GM12872 (cell line): ENCODE measurements at regions not wholly inside any gene's neighbourhood (a gene's known extent, or its start where the extent isn't known, plus 50 kb on each side); places are given as distances from the start of the nearest gene placed in this dataset.

Source experiments
- TF ChIP-seq, protein P1 (sequence below): IDR thresholded peaks from 3 replicates; pipeline ENCODE4 v1.5.1; 2011; ENCODE audit warnings: low read depth, mild to moderate bottlenecking, low read length, moderate library complexity; ENCODE audit not compliant: insufficient read depth

DNA sequence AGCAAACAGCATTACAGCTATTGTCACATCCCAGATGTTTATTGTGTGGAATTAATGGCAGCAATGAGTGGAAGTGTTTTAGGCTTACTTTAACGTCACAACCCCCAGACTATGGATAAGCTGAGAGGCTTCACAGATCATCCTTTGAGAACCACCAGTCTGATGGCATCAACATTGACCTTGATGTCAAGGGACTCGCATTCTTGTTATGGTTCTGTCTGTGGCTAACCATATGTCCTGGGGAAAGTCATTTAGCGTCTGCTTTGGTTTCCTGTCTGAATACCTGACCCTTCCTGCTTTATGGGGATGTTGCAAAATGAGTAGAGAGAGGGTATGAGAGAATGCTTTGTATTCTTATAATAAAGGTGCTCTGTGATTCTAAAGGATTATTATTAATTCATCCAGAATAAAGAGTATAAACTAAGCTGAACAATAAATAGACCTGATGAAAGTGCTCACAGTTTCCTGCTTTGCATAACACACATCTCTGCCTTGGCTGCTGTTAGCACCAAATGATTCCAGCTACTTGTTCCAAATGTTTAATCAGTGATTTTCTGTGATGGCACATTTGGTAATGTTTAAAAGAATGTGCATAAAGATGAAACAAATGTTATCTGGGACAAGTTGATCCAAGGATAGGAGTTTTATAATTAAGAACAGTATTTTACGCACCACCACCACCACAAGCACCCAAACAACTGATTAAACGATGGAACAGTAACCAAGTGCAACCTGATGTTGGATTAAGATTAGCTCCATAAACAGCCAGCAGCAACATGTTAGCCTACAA lies 116.9 kb upstream of the LRIG3 start:
- TF ChIP-seq, protein P1, sequence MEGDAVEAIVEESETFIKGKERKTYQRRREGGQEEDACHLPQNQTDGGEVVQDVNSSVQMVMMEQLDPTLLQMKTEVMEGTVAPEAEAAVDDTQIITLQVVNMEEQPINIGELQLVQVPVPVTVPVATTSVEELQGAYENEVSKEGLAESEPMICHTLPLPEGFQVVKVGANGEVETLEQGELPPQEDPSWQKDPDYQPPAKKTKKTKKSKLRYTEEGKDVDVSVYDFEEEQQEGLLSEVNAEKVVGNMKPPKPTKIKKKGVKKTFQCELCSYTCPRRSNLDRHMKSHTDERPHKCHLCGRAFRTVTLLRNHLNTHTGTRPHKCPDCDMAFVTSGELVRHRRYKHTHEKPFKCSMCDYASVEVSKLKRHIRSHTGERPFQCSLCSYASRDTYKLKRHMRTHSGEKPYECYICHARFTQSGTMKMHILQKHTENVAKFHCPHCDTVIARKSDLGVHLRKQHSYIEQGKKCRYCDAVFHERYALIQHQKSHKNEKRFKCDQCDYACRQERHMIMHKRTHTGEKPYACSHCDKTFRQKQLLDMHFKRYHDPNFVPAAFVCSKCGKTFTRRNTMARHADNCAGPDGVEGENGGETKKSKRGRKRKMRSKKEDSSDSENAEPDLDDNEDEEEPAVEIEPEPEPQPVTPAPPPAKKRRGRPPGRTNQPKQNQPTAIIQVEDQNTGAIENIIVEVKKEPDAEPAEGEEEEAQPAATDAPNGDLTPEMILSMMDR = no peak

DNA sequence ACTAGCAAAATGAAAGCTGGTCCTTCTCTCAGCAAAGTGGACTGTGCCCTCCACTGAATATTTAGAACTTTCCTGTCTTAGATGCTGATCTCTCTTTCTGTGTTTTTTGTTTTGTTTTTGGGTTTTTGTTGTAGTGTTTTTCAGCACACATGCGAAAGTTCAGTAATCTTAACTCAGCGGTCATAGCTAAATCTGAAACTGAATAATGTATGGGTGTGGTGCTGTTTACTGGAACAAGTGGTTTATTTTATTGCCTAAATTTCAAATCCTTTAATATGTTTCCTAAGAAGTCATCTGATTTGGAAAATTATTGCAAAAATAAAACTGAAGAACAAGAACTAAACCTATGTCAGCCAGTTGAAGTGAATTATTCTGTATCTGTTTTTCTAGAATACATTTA lies 116.0 kb upstream of the LRIG3 start:
- TF ChIP-seq, protein P1 = no peak

DNA sequence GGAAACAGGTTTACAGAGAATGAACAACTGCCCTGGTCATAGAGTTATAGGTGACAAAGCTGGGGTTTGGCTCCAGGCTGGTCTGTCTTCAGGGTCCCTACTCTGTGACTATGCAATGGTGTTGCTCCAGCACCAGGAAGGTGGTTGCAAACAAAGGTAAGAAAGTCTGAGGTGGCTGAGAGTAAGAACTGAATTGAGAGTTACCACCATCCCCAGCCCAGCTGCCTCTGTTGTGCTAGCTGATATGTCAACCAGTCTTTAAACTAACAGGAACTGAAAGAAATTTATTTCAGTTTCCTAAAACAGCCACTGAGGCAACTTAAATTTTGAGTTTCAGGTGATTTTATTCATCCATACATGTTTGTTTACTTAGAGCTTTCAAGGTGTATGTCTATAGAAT lies 111.0 kb upstream of the LRIG3 start:
- TF ChIP-seq, protein P1 = no peak

DNA sequence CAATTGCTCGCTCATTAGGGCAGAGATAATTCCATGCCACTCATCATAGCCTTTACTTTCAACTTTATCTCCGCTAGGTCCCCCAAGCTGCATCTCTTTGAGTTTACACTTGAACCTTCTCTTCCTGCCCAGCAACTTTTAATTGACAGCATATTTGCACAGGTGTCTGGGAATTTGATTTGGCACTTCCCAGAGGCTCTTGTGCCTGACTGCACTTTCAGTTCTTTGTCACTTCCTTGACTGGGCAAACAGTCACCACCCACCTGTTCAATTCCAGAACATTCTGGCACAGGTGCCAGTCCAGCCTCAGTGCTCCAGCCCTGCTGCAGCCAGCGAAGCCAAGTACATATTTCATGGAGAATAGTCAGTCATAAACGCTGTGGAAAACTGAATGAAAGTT lies 110.1 kb upstream of the LRIG3 start:
- TF ChIP-seq, protein P1 = no peak

DNA sequence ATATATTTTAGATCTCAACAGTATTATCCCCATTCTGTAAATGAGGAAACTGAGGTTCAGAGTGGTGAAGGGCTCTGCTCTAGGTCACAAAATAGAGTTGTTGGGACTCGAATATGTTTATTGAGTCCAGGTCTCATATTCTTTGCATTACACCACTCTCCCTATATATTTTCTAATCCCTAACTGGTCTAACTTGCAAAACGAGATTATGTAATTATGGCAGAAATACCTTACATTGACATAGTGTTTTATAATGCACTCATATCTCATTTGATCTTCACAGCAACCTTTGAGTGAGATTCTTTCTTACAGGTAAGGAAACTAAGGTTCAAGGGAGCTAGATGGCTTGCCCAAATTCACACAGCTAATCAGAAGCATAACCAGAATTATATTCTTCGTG lies 106.9 kb upstream of the LRIG3 start:
- TF ChIP-seq, protein P1 = no peak

DNA sequence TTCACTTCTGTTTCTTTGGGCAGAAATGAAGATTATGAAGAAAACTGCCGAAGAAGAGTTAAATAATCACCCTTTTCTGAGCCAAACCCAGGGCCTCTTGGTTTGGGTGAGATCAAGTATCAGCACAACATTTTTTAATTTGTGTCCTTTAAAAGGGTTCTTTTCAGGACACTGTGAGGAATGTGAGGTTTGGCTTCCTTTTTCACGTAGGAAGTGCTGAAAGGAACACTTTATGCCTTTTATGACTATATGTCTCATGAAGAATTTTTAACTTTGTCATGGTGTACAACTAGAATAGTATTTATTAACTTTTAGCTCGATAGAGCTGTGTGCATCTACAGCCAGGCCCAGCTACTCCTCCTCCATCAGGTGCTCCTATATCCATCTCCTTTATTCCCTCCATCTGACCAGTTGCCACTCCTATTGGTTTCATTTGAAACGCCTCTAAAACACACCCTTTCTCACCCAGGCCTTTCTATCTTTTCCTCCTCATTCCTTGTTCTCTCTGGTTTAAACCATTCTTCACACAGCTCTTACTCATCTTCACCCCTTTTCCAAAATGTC lies 103.6 kb upstream of the LRIG3 start:
- TF ChIP-seq, protein P1 = no peak

DNA sequence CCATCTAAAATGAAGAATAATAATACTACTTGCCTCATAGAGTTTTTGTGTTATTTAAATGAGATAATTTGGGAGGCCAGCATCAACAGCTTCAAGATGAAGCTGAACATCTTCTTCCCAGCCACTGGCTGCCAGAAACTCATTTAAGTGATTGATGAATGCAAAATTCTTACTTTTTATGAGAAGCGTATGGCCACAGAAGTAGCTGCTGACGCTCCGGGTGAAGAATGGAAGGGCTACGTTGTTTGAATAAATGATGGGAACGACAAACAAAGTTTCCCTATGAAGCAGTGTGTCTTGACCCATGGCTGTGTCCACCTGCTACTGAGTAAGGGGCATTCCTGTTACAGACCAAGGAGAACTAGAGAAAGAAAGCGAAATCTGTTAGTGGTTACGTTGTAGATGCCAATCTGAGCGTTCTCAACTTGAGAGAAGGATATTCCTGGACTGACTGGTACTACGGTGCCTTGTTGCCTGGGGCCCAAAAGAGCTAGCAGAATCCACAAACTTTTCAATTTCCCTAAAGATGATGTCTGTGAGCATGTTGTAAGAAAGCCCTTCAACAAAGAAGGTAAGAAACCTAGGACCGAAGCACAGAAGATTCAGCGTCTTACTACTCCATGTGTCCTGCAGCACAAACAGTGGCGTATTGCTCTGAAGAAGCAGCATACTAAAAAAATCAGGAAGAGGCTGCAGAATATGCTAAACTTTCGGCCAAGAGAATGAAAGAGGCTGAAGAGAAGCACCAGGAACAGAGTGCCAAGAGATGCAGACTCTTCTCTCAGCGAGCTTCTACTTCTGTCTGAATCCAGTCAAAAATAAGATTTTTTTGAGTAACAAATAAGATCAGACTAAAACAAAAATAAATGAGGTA lies 100.0 kb upstream of the LRIG3 start:
- TF ChIP-seq, protein P1 = no peak
